Fibroblast of villous mesenchyme (primary cell): ENCODE measurements at regions not wholly inside any gene's neighbourhood (a gene's known extent, or its start where the extent isn't known, plus 50 kb on each side); places are given as distances from the start of the nearest gene placed in this dataset.
"Not testable (repeated sequence)": the region's sequence is repeated elsewhere in the genome, so short reads cannot be mapped to it uniquely, and the experiment has no call there.

Experiments used
- DNase-seq: peaks from one replicate; pipeline ENCODE4 v3.0.0-alpha.2; 2010; ENCODE audit warnings: low read depth
- H3K4me3 ChIP-seq: 2 replicates; pipeline ENCODE4 v1.5.1; 2011; ENCODE audit warnings: low read depth, mild to moderate bottlenecking, low read length
- TF ChIP-seq, protein P1 (sequence below): IDR thresholded peaks from 2 replicates; pipeline ENCODE4 v1.5.1; 2012; ENCODE audit warnings: low read depth, mild to moderate bottlenecking, low read length; ENCODE audit not compliant: insufficient read depth

DNA sequence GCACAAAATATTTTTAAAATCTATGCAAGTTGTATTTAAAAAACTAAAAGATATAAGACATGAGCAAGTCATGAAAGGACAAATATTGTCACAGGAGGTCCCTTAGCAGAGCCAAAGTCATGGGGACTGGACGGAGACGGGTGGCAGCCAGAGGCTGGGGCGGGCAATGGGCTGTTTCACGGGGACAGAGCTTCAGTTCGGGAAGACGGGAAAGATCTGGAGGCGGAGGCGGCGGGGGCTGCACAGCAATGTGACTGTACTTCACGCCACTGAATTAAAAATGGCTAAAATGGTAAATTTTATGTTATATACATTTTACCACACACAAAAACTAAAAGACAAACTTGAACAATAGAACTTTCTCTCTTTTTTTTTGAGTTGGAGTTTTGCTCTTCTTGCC, 60.0 kb upstream of the METRNL start:
- no peak overlapping the region for H3K4me3 ChIP-seq
- no peak for DNase-seq
- TF ChIP-seq, protein P1, sequence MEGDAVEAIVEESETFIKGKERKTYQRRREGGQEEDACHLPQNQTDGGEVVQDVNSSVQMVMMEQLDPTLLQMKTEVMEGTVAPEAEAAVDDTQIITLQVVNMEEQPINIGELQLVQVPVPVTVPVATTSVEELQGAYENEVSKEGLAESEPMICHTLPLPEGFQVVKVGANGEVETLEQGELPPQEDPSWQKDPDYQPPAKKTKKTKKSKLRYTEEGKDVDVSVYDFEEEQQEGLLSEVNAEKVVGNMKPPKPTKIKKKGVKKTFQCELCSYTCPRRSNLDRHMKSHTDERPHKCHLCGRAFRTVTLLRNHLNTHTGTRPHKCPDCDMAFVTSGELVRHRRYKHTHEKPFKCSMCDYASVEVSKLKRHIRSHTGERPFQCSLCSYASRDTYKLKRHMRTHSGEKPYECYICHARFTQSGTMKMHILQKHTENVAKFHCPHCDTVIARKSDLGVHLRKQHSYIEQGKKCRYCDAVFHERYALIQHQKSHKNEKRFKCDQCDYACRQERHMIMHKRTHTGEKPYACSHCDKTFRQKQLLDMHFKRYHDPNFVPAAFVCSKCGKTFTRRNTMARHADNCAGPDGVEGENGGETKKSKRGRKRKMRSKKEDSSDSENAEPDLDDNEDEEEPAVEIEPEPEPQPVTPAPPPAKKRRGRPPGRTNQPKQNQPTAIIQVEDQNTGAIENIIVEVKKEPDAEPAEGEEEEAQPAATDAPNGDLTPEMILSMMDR: no peak

DNA sequence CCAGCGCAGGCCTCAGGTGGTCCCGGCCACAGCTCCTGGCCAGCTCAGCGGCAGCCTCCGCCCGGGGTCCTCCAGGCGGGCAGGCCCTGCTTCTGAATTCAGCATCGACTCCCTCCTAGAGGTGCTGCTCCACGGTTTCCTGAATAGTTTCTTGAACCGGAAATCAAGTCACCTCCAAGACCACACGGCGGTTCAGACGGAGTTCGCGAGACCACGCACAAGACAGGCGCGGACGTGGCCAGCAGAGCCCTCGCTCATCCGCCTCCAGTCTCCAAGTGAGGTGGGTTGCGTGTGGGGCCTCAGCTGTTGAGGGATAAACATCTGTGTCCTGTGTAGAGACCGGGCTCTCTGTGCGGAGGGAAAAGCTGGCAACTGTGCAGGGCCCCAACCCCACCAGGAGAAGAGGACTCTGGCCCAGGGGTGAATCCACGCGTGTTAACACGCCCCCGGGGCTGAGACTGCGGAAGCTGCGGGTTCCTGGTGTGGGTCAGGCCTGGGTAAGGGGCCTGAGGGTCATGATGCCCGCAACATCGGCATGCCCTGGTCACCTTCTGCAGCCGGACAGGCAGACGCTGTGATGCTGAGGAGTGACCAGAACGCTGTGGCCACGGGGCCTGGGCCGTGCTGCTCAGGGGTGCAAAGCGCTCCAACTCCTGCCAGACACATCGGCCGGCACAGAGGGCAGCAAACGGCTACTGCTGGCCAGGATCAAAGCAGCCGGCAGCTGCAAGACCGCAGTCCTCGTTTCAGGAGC, 55.0 kb upstream of the METRNL start:
- DNase-seq: no peak
- H3K4me3 ChIP-seq: no peak overlapping the region
- TF ChIP-seq, protein P1: no peak

DNA sequence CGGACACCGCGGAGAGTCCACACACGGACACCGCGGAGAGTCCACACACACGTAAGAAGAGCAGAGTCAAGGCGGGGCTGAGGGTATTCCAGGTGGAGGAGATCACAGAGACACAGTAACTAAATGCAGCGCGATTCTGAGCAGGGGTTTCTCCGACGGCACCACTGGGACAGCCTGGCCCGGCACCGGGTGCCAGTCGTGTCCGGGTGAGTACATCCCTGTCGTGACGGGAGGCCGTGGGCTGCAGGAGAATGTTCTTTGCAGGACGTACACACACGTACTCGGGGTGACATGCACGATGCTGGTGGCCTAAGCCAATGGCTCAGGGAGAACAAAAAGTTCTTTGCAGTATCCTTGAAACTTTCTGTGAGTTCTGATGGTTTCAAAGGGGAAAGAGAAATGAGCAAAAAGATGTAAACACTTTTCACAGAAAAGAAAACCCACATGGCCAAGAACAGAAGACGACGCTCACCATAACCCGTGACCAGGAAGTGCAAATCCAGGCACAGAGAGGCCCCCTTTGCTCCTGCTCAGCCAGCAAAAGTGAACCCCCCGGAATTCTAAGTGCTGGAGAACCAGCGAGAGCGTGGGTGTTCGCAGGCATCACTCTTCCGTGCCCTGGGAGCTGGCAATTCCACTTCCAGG, 53.7 kb upstream of the METRNL start:
- TF ChIP-seq, protein P1: no peak
- no peak overlapping the region for H3K4me3 ChIP-seq
- no peak for DNase-seq

DNA sequence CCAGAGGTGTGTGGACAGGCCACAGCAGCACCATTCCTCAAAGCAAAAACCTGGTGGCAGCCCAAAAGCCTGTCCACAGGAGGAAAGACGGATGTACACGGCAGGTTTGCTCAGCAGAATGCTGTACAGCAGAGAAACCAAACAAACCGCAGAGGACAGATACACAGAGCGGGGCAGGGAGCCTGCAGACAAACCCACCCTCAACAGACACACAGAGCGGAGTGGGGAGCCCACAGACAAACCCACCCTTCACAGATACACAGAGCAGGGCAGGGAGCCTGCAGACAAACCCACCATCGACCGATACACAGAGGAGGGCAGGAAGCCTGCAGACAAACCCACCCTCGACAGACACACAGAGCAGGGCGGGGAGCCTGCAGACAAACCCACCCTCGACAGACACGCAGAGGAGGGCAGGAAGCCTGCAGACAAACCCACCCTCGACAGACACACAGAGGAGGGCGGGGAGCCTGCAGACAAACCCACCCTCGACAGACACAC, 53.0 kb upstream of the METRNL start:
- no peak overlapping the region for H3K4me3 ChIP-seq
- TF ChIP-seq, protein P1: no peak
- DNase-seq: no peak

DNA sequence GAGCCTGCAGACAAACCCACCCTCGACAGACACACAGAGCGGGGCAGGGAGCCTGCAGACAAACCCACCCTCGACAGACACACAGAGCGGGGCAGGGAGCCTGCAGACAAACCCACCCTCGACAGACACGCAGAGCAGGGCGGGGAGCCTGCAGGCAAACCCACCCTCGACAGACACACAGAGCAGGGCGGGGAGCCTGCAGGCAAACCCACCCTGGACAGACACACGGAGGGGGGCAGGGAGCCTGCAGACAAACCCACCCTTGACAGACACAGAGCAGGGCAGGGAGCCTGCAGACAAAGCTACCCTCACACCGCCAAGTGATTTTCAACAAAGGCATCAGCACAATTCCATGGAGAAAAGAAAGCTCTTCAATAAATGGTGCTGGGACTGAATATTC, 52.5 kb upstream of the METRNL start:
- DNase-seq, H3K4me3 ChIP-seq: not testable (repeated sequence)

DNA sequence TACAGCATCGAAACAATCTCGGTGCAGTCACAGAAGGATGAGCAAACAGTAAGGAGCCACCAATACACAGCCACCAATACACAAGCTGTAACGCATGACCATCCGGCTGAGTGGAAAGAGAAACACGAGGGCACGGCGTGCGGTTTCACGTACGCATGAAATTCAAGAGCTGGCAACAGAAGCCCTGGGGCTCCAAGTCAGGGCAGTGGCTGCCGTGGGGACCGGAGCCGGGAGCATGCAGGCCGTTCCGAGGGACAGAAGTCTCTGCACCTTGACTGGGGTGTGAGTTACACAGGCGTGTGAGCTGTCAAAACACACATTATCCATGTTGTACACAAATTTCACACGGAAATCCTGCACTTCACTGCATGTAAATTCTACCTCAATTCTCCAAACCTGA, 50.6 kb upstream of the METRNL start:
- TF ChIP-seq, protein P1: no peak
- no peak overlapping the region for H3K4me3 ChIP-seq

DNA sequence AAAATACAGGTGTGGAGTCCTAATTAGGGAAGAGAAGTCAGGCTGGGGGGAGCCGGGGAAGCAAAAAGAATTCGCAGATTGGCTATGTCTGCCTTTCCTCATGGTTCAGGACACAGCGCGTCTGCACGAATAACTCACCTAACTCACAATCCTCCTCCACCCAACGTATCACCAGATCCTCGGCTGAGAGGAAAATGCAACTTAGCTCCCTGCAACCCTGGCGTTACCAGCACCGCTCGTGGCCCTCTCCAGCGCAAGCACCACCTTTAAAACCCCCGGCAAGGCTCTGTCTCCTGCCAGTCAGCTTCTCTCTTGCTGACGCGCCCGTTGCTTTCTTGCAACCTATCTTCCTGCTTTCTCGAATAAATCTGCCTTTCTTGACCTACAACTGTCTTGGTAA, 49.8 kb upstream of the METRNL start:
- no peak for DNase-seq
- no peak overlapping the region for H3K4me3 ChIP-seq
- TF ChIP-seq, protein P1: no peak

More for the DNA sequence above, 50.6 kb upstream of the METRNL start:
- DNase-seq: no peak
